ENCODE measurements at regions not wholly inside any gene's neighbourhood (a gene's known extent, or its start where the extent isn't known, plus 50 kb on each side); places are given as distances from the start of the nearest gene placed in this dataset.

- intact Hi-C loops (cut with micrococcal nuclease): no loop called here
- no peaks in the 10 kb centered on the region for H3K27me3 Mint-ChIP-seq (ENCODE audit: insufficient read depth, unreplicated experiment)
- no peak for TF ChIP-seq CTCF (IDR thresholded peaks at IDR 0.05; ENCODE audit: unreplicated experiment)
- no peaks in the 10 kb centered on the region for H3K36me3 Mint-ChIP-seq (ENCODE audit: insufficient read depth, unreplicated experiment)
- H3K4me1 Mint-ChIP-seq (ENCODE audit: insufficient read depth, unreplicated experiment): no peaks in the 10 kb centered on the region
- no TSS peak for BruUV-seq (replicated peaks)
- POLR2A ChIA-PET: interaction anchor here (1.4 kb wide), 1 partner anchor 17 kb away, joined by 3 read pairs; no protein-coding TSS in a partner anchor
- H3K4me3 Mint-ChIP-seq (ENCODE audit: unreplicated experiment): no peak overlapping the region
- no peak for DNase-seq (ENCODE audit: unreplicated experiment)
- CTCF ChIA-PET: no interaction called here
- H3K9me3 Mint-ChIP-seq (ENCODE audit: unreplicated experiment): peaks cover 7% of the 10 kb centered on the region
- no peak overlapping the region for H3K27ac Mint-ChIP-seq (ENCODE audit: low read depth, unreplicated experiment)
Observed at GRCh38 chr2:236859908-236860307, 225.8 kb upstream of the COPS8 start.

- DNase-seq (ENCODE audit: unreplicated experiment): no peak
- BruUV-seq (replicated peaks): no TSS peak
- no peaks in the 10 kb centered on the region for H3K27me3 Mint-ChIP-seq (ENCODE audit: insufficient read depth, unreplicated experiment)
- ChIA-PET POLR2A (no interaction called here), CTCF (interaction anchor here (0.7 kb wide), 1 partner anchor 508 kb away, joined by 3 read pairs; no protein-coding TSS in a partner anchor)
- TF ChIP-seq CTCF (IDR thresholded peaks at IDR 0.05; ENCODE audit: unreplicated experiment): no peak
- intact Hi-C loops (cut with micrococcal nuclease): no loop called here
- no peaks in the 10 kb centered on the region for H3K36me3 Mint-ChIP-seq (ENCODE audit: insufficient read depth, unreplicated experiment)
- H3K27ac Mint-ChIP-seq (ENCODE audit: low read depth, unreplicated experiment): no peak overlapping the region
- H3K9me3 Mint-ChIP-seq (ENCODE audit: unreplicated experiment): no peaks in the 10 kb centered on the region
- H3K4me1 Mint-ChIP-seq (ENCODE audit: insufficient read depth, unreplicated experiment): no peaks in the 10 kb centered on the region
- H3K4me3 Mint-ChIP-seq (ENCODE audit: unreplicated experiment): no peak overlapping the region
Observed at GRCh38 chr2:236861196-236861875, 224.4 kb upstream of the COPS8 start.

GRCh38 chr2:236861944-236862343, 223.7 kb upstream of the COPS8 start:
- ChIA-PET POLR2A (no interaction called here), CTCF (interaction anchor here (0.7 kb wide), 1 partner anchor 509 kb away, joined by 3 read pairs; no protein-coding TSS in a partner anchor)
- H3K4me3 Mint-ChIP-seq (ENCODE audit: unreplicated experiment): no peak overlapping the region
- no peak for TF ChIP-seq CTCF (IDR thresholded peaks at IDR 0.05; ENCODE audit: unreplicated experiment)
- no TSS peak for BruUV-seq (replicated peaks)
- no peak overlapping the region for H3K27ac Mint-ChIP-seq (ENCODE audit: low read depth, unreplicated experiment)
- no peaks in the 10 kb centered on the region for H3K9me3 Mint-ChIP-seq (ENCODE audit: unreplicated experiment)
- no peaks in the 10 kb centered on the region for H3K36me3 Mint-ChIP-seq (ENCODE audit: insufficient read depth, unreplicated experiment)
- no peak for DNase-seq (ENCODE audit: unreplicated experiment)
- intact Hi-C loops (cut with micrococcal nuclease): no loop called here
- H3K4me1 Mint-ChIP-seq (ENCODE audit: insufficient read depth, unreplicated experiment): no peaks in the 10 kb centered on the region
- no peaks in the 10 kb centered on the region for H3K27me3 Mint-ChIP-seq (ENCODE audit: insufficient read depth, unreplicated experiment)

- TF ChIP-seq CTCF (IDR thresholded peaks at IDR 0.05; ENCODE audit: unreplicated experiment): no peak
- Mint-ChIP-seq H3K27ac (ENCODE audit: low read depth, unreplicated experiment) (no peak overlapping the region), H3K27me3 (ENCODE audit: insufficient read depth, unreplicated experiment) (no peaks in the 10 kb centered on the region), H3K4me3 (ENCODE audit: unreplicated experiment) (no peak overlapping the region), H3K4me1 (ENCODE audit: insufficient read depth, unreplicated experiment) (no peaks in the 10 kb centered on the region), H3K9me3 (ENCODE audit: unreplicated experiment) (no peaks in the 10 kb centered on the region), H3K36me3 (ENCODE audit: insufficient read depth, unreplicated experiment) (no peaks in the 10 kb centered on the region)
- intact Hi-C loops (cut with micrococcal nuclease): no loop called here
- ChIA-PET CTCF (interaction anchor here (0.6 kb wide), 1 partner anchor 83 kb away, joined by 3 read pairs; no protein-coding TSS in a partner anchor), POLR2A (no interaction called here)
- no TSS peak for BruUV-seq (replicated peaks)
- DNase-seq (ENCODE audit: unreplicated experiment): no peak
Observed at GRCh38 chr2:236862526-236862925, 223.2 kb upstream of the COPS8 start.

Measured in MCF 10A (cell line).